GM04504 (cell line): ENCODE measurements at regions not wholly inside any gene's neighbourhood (a gene's known extent, or its start where the extent isn't known, plus 50 kb on each side); places are given as distances from the start of the nearest gene placed in this dataset.

Experiments
- DNase-seq: peaks from one replicate; pipeline ENCODE4 v3.0.0-alpha.2; 2012; ENCODE audit warnings: low read depth

DNA sequence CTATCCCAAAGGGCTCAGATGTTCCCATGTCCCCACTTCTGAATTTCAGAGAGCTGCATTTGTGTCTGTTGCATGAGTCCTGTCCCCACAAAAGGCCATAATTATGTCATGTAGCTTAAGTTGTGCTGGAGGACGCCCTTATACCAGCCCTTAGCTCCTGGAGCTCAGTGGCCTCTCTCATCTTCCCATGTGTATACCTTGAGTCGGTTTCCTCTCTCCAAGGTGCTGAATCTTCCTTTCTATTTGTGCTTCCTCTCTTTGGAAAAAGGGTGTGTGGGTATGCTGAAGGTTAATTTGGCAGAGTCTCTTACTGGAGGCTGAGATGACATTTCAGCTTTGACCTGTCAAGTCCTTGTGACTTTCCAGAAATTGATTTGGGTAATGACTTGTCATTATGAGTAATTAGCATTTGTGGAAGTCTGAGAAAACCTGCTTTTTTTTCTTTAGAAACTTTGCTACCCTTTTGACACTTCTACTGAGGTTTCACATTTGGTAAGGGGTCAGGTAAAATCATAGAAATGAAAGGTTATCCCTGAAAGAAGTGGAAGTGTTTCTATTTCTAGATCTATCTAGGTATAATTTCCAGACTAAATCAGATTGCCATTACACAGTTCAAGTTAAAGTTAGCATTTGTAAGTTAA lies 185.4 kb downstream of the ABCC12 start:
- DNase-seq, result peak; percentile 13

GRCh38 chr16:47967374-47967773 lies 188.4 kb downstream of the ABCC12 start:
- DNase-seq, result no peak

GRCh38 chr16:47966325-47966724 lies 189.5 kb downstream of the ABCC12 start:
- DNase-seq, result no peak

DNA sequence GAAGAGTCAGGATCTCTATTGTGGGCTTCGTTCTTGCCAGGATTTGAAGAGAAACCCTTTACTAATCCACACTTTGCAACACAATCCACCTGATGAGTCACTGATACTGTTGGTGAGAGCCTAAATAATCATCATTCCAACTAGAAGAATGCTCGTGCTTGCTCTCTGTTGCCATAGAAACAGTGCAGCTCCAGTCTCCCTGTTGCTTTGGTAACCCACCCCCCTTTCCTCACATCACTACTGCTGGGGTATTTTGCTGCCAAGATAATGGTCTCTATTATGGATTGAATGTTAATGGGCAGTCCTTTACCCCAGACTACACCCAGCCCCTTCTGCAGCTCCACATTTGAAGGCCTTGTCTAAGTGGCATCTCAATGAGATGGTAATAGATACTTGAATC lies 190.4 kb downstream of the ABCC12 start:
- DNase-seq, result no peak

GRCh38 chr16:47958726-47959125 lies 197.1 kb downstream of the ABCC12 start:
- no peak for DNase-seq

DNA sequence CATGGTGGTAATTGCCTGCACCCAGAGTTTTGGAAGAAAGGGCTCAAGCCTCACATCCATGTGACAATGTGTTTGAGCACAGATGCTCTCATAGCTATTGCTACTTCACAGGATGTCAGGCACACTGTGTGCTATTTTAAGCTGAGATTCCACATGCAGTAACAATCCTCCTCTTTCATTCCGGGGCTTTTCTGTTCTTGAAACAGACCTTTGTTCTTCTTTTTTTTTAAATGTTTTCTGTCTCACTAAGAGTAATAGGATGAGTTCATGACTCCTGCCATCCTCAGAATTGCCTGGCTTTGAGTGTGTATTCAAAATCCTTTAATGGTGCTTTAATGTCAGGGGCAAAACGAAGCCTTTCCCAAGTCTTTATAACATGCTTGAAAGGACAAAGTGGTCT lies 198.9 kb downstream of the ABCC12 start:
- DNase-seq, result no peak

GRCh38 chr16:47949714-47950113 lies 206.1 kb downstream of the ABCC12 start:
- DNase-seq, result no peak

- no peak for DNase-seq
Measured at GRCh38 chr16:47949276-47949675, 206.5 kb downstream of the ABCC12 start.

DNA sequence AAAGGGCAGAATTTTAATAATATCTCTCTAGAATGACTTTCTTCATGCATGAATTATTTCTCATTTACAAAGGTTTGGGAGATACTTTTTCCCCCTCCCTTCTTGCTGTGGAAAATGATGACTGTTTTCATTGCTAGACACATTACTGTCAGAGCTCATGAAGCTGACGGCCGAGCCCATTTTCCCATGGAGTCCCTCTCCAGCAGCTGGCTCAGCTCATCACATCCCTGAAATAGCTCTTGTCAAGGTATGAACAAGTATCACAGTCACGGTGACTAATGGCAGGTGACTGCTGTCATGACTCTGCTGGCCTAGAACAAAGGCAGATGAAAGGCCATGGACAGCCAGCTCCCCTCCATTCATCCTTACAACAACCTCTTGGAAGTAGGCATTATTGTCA lies 208.1 kb downstream of the ABCC12 start:
- no peak for DNase-seq

DNA sequence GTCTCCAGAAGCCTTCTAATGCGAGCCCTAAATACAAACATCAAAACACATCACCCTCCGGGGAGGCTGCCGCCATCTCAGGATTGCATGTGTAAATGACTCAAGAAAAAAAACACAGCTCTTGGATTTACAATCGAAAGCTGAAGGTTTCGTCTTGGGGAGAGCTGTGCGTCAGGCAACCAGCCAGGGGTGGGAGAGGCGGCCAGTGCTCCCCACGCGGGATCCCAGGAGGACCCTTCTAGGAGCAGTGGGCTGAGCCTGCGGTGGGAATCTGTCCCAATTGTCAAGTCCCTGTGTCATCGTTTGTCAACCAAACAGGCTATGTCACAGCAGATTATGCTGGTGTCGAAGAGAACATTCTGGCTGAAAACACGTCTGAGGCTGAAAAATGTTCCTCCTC lies 209.7 kb downstream of the ABCC12 start:
- no peak for DNase-seq

DNA sequence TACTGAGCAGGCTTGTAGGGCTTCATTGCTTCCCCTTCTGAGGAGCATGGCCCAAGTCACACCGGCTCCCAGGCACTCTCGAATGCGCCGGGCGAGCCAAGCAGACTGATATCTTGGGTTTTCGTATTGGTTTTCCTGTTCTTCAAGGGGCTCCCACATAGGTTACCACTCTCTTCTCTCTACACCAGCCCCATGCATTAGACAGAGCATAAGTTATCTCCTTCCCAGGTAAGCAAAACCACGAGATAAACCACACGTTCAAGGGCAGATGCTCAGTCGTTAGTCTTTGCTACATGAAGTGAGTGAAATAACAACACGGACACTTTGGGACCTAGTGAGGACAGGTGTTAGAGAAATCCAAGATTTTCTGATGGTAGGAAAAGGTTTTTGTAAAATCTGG lies 211.2 kb downstream of the ABCC12 start:
- no peak for DNase-seq

- DNase-seq, result no peak
Measured at GRCh38 chr16:47943235-47943634, 212.6 kb downstream of the ABCC12 start.

- DNase-seq, result no peak
Measured at GRCh38 chr16:47940466-47940865, 215.3 kb downstream of the ABCC12 start.

GRCh38 chr16:47939680-47940079 lies 216.1 kb downstream of the ABCC12 start:
- DNase-seq, result no peak

DNA sequence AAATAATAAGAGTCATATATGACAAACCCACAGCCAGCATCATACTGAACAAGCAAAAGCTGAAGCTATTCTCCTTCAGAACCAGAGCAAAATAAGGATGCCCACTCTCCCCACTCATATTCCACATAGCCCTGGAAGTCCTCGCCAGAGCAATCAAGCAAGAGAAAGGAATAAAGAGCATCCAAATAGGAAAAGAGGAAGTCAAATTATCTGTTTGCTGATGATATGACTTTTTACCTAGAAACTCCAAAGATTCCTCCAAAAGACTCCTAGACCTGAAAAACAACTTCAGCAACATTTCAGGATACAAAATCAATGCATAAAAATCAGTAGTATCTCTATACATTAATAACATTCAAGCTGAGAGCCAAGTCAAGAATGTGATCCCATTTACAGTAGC lies 217.5 kb downstream of the ABCC12 start:
- DNase-seq, result no peak

DNA sequence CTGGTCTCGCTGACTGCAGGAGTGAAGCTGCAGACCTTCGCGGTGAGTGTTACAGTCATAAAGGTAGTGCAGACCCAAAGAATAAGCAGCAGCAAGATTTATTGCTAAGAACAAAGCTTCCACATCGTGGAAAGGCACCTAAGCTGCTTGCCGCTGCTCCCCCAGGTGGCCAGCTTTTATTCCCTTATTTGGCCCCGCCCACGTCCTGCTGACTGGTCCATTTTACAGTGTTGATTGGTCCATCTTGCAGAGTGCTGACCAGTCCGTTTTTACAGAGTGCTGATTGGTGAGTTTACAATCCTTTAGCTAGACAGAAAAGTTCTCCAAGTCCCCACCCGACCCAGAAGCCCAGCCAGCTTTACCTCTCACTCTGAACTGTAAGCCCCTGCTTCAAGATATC lies 227.8 kb downstream of the ABCC12 start:
- no peak for DNase-seq

GRCh38 chr16:47927330-47927729 lies 228.5 kb downstream of the ABCC12 start:
- DNase-seq, result no peak

DNA sequence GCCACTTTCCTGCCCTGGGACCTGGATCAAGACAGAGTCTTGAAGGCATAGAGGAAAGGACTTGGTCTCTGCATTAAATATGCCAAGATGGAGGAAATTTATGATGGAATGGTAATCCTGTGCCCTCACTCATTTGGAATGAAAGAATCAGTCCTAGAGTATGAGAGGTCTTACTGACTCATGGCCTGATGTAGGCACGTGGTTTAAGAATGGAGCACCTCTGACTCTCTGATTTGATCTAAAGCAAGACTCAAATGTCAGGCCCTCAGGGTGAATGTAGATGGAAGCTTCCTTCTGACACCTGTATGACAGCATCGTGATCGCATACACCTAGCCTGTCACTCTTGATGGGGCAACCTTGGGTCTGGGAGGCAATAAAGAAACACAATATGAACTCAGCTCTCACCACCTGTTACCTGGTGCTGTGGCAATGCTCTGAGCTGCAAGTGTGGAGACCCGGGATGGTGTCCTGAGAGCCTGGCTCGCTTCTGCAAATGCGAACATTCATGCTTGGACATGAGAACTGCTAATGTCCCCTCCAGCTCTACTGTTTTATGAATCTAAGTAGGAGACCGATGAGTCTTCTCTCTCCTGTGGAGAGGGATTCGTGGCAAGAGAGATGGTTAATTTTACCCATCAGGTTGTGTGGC lies 229.9 kb downstream of the ABCC12 start:
- no peak for DNase-seq

- DNase-seq, result no peak
Measured at GRCh38 chr16:47924950-47925349, 230.8 kb downstream of the ABCC12 start.

DNA sequence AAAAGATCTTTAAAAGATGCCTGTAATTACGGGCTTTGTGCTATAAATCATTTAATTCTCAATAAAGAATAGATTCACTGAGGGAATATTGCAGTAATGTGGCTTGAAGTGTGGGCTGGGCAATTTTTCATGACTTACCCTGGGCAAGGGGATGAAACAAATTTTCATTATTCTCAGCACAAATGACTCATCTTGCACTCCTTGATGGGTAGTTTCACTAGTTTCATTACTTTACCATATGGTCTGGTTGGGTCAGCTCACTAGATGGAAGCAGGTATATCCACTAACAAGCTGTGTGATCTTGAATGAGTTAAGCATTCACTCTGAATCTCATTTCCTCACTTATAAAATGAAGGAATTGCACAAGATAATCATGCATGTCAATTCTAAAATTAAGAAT lies 234.3 kb downstream of the ABCC12 start:
- DNase-seq, result no peak

DNA sequence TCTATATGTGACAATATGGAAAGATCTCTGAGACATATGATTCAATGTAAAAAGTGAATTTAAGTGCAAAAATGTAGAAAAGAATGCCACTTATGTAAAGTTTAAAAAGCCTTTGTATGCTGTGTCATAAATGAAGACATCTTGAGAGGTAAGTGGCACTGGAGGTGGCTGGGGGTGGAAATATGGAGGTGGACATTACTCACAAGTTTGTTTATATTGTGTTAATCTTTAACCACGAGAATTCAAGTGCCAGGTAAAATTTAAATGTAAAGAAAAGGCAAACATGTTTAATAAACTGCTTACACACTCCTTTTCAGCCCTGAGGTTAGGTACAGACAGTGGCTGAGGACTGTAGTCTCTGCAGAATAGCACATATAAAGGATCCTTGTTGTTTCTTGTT lies 235.1 kb downstream of the ABCC12 start:
- DNase-seq, result no peak

- DNase-seq, result no peak
Measured at GRCh38 chr16:47917118-47917517, 238.7 kb downstream of the ABCC12 start.

DNA sequence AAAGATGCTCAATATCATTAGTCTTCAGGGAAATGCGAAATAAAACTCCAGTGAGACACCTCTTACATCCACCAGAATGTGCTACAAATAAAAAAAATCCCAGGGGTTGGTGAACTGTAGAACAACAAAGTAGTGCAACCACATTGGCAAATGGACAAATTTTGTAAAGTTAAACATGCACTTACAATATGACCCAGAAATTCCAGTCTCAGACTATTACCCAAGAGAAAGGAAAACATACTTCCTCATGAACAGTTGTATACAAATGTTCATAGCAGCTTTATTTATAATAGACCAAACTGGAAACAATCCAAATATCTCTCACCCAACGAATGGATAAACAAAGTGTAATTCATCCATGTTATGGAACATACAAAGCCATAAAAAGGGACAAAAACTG lies 239.5 kb downstream of the ABCC12 start:
- no peak for DNase-seq

DNA sequence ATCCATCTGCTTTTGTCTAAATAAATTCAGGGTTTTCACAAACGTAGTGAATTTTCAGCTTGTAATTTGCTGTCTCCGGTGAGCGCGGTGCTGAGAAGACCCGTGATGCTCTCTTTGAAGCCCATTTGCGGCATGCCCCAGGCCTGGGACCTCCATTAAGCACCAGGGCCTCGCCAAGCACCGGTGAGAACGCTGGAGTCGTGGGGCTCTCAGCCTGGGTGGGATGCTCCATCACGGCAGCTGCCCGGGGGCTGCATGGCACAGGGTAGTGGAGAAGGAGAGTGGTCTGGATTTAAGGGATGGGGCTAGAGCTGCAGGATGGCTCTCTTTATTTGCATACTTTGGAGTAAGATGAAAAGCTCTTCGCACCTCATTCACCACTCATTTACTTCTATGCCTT lies 248.7 kb downstream of the ABCC12 start:
- no peak for DNase-seq
